GM18499 (cell line): ENCODE measurements at regions not wholly inside any gene's neighbourhood (a gene's known extent, or its start where the extent isn't known, plus 50 kb on each side); places are given as distances from the start of the nearest gene placed in this dataset.

Experiments used
- ATAC-seq: cut with Tn5 transposase; IDR thresholded peaks from one replicate; pipeline ENCODE4 v1.9.1; 2021; ENCODE audit warnings: moderate number of reproducible peaks; ENCODE audit not compliant: insufficient read depth, unreplicated experiment

DNA sequence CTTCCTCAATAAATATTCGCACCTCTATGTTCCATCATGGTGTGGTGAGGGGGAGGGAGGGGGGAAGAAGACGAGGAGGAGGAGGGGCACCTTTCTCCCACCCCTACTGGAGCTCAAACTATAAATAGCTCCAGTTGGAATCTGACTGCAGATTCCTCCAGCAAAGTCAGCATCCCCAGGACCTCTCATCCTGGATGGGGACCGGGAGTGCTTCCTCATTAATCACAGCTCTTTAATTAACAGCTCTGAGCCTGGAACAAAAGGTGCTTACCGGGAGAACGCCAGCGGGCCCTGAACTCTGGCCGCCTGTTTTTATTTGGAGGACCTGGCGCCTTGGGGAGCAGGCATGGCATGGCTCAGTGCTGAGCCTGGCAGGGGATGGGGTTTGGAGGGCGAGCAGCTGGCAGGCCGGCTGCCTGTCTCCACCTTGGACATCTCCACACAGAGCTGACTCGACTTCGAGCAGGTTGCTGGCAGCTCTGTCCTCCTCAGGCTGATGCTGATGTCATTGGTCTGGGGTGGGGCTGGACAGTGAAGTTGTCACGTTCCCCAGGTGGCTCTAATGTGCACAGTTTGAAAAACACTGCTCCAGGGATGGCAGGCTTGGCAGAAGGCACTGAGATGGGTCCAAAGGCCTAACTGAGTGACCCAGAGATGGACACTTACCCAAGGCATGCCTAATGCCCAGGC, 180.4 kb downstream of the DHX35 start:
- ATAC-seq = no peak

DNA sequence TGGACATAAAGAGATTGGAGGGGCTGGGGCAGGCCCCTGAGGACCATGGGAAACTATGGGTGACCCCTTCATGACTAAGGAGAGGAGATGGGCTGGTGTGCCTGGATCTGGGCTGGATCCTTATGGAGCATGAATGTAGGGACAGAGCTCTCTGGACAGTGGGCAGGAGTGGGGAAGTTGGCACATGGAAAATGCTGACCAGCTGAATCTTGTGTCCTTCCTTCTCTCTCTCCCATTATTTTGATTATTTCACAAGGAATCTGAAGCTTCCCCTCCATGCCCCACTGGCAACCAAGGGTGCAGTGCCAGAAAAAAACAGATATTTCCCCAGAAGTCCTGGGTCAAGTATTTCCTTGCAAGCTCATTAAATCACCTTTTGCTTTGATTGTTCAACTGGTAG, 175.2 kb downstream of the DHX35 start:
- no peak for ATAC-seq

DNA sequence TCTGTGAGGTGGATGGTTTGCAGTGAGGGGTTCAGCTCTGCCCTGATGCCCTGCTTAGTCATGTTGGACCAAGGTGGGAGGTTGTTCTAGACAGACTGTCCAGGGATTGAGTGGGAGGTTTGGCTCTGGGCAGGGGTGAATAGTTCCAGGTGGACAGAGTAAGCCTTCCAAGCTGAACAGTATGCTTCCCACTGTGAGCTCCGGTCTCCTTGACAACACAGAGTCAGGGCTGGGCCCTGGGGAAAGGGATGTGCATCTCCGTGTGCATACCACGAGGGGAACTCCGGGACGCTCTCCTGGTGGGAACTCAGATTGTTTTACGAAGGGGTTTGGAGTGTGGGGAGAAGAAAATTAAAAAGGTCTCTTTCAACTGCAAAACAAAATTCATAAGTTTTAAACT, 174.7 kb downstream of the DHX35 start:
- no peak for ATAC-seq

DNA sequence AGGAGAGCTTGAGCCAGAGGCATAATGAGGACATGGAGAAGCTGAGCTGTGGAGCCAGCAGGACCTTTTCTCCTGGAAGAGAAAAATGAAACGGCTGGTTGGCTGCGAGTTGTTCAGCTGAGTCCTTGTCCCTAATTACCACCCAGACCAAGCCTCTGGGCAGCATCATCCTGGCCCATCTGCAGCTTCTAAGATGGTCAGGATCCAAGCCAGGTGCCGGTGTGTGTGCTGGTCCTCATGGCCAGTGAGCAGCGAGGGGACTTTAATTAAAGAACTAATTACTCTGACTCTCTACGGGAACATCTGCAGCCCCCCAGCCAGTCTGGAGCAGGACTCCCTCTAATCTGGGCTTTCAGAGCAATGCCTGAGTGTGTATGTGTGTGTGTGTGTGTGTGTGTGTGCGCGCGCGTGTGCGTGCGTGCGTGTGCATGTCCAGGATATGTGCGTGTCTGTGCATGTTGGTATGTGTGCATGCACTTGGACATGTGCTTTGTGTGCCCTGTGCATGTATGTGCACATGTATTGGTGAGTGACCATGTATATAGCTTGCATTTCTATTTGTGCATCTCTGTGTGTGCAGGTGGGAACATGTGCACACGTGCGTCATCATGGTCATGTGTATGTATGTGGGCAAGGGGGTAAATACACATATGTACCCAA, 173.9 kb downstream of the DHX35 start:
- ATAC-seq = no peak

DNA sequence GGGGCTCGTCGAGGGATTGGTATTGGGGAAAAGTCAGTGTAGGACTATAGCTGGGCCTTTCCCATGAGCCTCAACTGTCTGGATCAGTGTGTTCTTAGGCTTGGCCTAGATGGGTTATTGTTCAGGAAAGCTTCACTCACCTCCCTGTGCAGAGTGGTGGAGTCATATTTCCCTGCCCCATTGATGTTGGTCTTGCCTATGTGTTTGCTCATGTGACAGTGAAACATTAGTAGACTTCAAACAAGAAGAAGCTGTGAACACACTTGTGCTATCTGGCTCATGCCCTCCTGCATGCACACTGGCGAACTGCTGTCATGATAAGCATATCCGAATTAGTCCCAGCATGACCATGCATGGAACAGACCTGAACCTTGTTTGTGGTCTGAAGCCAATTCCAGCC, 171.1 kb downstream of the DHX35 start:
- no peak for ATAC-seq

DNA sequence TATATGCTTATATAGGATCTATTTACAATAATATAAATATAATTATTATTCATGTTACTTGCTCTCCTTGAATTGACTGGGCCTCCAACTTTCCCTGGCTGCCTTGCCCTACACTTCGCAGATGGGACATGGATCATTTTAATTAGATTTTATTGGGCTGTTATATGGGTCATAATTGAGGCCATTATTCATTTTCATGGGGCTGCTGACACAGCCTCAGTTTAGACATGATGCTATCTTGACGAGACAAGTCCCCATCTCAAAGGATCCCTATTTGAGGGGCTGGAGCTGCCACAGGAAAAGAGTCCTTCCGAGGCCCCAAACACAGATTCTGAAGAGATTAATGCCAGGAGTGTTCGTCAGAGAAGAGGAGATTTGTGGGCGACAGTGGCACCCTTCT, 170.4 kb downstream of the DHX35 start:
- ATAC-seq = no peak

DNA sequence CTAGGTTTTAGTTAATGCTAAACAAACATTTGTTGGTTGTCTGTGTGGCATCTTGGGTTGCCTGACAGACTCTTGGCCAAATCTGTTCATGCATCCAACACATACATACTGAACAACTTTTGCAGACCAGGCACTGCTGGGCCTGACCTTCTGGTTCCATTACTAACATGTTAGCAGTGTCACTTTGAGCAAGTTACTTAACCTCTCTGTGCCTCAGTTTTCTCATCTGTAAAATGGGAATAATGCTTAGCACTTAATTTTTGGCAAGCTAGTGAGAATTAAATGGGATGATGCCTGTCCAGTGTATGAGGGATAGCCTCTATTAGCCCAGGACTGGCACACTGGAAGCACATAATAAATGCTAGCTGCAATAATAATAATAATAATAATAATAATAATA, 169.9 kb downstream of the DHX35 start:
- ATAC-seq = no peak

DNA sequence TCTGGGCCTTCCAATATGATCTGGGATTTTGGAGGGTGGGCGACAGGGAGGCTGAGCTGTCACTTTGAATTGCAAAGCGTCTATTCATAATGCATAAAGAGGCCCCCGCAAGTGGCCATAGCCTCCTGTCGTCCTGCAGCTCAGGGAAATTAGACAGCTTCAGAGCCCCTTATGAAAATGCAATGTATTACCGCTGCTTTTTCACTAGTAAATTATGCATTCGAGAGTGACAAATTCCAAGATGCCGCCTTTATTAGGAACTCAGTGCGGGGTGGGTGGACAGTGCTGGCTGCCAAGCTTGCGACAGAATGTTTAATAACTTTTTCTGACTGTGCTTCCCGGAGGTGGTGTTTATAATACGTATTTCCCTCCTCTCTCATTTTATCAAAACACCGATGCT, 168.5 kb downstream of the DHX35 start:
- ATAC-seq = no peak

DNA sequence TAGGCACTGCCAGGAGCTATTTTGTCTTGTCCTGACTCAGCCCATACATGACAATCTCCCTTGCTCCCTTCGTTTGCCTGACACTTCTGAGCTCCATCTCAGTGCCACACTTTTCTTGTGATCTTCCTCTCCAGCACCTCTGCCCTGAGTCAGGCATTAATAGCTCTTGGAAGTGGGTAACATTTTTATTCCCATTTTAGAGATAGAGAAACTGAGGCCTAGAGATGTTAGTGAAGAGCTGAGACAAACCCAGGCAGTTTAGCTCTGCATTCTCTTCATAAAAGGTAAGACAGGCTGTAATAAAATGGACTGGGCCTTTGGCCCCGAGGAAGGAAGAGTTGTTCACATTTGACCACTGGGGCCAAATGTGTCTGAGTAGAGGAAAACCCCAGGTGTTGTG, 167.4 kb downstream of the DHX35 start:
- no peak for ATAC-seq

DNA sequence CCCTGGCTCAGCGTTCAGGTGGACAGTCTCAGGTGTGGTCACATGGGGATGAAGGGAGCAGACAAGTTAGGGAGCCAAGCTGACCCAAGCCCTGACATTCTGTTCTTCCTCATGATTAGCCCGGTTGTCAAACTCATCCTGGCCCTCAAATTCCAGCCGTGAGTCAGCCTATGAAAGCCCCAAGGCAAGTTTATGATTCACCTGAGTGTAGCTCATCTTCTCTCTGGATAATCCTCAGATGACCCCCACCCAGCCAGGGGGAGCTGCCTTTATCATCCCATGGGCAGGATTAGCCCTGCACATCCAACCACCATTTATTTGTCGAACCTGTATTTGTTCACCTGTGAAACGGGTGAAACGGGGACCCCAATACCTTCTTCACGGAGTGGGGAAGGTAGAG, 161.9 kb downstream of the DHX35 start:
- ATAC-seq = no peak

DNA sequence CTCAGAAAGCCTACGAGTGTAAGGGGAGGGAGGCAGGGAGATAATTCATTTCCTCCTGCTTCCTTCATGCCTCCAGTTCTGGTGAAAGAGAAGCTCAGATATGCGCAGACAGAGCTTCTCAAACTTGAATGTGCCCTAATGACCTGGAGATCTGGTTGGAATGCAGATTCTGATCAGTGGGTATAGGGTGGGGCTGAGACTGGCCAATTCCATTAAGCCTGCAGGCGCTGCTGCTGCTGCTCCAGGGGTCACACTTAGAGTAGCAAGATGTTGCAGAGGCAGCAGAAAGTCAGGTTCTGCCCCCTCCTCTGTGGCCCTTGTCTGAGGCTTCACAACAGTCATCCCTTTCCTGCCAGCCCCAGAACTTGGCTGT, 161.0 kb downstream of the DHX35 start:
- ATAC-seq = no peak

DNA sequence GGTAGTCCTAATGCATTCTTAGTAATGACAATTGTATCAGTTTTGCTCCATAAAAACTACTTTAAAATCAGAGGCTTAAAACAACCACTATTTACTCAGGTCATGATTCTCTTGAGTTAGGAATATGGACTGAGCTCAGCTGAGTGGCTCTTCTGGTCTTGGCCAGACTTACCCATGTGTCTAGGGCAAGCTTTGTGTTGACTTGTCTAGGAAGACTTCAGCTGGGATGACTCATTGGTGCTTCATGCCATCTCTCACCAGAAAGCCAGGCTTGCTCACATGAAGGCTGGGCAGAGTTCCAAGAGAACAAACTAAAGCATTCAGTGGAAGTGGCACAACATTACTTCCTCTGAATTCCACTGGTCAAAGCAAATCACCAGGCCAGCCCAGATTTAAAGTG, 155.3 kb downstream of the DHX35 start:
- no peak for ATAC-seq

DNA sequence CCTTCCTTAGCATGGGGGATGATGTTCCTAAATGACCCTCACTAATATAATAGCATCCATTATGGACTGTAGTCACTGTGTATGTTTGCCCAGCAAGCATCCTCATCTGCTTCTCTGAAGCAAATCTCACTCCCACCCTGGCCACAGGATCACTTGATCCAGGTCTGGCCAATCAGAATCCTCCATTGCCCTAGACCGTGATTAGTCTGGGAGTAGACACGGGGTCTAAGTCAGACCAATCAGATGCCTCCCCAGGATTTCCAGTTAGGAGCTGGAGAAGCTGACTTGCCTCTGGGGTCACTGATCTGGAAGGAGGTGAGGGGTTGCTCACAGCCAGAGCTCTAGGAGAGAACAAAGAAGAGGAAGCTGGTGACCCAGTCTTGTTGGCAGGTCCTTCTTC, 153.9 kb downstream of the DHX35 start:
- no peak for ATAC-seq

DNA sequence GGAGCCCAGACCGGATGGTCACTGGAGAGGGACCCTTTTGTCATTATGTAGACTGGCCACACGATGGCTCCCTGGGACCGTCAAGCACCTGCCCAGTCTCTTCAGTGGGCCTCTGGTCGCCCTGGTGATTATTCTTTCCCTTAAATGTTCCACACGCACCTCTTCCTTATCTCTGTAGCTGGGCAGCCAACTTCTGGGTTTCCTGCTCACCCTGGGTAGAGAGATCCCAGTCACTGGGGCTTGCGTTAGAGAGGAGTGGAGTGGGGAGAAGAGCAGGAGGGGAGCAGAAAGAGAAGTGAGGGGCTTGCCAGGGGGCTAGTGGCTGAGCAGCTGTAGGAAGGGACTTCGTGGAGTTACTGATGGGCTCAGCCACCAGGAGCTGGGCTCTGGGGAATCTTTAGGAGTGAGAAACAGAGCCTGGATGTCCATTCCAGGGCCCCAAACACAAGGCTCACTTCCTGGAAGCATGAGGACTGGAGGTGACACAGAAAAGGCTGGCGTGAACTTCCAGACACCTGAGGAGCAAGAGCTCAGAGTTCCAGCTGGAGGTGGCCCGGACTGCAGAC, 150.1 kb downstream of the DHX35 start:
- no peak for ATAC-seq

DNA sequence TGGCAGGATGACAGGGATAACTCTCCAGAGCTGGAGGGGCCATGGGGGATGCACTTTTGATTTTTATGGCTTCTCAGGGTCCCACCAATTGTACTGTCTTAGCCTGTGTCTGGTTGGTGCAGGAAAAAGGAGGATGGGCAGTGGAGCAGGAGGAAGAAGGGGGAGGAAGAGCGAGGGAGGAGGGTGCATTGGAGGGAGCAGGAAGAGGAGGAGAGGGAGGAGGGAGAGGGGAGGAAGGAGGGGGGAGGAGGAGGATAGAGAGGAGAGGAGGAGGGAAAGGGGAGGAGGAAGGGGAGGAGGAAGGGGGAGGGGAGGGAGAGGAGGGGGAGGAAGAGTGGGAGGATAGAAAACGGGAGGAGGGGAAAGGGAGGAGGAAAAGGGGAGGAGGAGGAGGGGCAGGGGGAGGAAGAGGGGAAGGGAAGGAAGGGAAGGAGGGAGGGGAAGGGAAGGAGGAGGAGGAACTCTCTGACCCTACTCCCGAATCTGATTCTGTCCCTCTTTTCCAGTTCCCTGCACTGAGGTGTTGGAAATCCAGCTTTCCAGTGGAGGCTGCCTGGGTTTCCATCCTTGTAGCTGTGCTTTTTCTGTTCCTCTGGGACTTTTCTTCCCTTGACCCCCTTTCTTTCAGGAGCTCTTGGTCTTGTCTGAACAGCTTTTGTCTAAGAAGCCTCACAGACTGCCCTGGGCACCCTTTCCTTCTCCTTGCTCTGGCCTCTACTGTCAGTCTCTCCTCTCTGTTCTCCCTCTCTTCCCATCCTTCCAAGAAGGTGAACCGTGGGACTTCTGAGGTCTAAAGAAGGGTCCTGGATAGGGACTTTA, 149.4 kb downstream of the DHX35 start:
- ATAC-seq = no peak

DNA sequence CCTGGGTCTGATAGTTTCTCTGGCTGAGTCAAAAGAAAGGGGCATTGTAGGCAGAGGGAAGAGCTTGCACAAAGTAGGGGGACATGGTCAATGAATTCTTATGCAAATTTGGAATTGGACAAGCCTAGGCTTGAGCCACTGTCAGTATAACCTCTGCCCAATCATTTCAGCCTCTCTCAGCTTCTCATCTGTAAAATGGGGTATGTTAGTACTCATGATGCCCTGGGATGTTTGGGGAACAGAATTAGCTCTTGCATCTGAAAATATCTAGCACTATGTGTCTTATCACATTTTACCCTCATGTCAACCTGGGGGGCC, 148.6 kb downstream of the DHX35 start:
- ATAC-seq = no peak

DNA sequence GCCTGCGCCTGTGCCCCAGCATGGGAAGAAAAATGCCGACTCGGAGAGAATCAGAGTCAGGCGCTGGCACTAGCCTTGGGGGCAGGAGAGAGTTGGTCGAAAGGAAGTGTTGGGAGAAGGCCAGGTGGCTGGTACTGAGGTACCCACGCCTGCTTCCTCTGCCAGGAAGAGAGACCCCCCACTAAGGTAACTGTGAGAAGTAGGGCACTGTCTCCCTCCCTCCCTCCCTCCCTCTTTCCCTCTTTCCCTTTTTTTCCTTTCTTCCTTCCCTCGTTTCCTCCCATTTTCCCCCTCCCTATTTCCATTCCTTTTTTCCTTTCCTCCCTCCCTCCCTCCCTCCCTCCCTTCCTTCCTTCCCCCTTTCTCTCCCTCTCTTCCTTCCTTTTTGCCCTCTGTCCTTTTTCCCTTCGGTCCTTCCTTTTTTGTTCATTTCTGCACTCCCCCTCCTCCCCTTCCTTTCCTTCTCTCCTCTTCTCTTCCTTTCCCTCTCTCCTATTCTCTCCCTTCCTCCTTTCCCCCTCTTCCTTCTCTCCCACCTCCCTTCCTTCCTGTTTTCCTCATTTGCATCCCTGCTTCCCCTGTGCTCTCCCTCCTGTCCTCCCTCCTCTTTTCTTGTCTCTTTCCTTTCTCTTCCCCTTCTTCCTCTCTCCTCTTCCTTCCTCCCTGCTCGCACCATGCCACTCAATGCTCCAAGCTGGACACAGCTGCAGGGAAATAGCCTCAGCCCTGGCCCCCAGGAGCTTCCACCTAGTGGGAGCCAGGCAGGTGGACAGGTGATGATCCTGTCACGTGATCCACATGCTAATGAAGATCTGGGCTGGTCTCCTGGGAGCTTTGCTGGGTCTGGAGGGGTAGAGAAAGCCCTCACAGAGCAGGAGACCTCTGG, 148.0 kb downstream of the DHX35 start:
- no peak for ATAC-seq

DNA sequence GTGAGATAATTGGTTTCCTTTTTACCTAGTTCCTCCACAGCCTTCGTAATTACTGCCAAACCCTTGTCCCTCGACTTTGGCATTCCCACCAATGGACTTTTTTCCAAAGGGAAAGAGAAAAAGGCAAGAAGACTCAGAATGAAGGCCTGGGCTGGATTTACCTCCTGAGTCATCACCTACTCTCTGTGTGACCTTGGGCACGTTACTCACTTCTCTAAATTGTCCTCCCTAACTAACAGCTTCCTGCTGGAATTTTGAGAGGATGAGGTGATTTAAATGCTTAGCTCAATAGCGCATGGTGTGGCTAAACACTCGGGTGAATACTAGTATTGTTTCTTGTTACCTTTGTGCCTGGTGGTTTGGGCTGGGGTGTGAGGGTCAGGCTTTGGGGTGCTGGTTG, 146.6 kb downstream of the DHX35 start:
- no peak for ATAC-seq

DNA sequence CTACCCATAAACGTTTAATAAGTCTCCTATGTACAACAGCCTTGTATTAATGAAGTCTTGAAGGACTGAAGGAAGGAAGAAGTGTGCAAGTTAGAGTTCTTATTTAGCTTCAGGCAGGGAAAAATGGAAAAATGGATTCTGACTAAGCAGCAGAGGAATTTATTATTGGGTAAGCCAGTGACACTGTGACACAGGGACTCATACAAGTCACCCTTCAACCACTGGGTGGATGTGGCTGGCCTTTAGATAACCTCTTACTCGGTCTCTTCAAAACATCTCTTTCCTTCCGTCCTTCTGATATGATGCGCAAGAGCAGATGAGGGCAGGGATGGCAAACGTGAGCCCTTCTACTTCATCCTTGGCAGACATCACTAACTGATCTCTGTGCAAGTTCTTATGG, 145.6 kb downstream of the DHX35 start:
- no peak for ATAC-seq

DNA sequence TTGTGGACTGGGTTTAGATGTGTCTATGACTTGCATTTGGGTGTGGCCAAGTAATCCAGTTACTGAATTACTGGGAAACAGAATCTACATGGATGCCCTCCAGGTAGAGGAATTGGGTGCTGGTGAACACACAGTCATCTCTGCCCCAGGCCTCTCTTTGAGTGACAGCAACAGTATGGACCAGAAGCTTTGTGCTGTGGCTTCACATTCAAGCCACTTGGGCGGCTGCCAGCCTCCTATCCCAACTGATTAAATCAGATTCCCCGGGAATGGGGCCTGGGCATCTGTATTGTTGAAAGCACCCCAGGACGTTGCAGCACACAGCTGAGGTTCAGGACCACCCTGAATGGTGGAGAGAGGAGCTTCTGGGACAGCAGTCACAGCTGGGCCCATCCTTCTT, 144.6 kb downstream of the DHX35 start:
- ATAC-seq = no peak
